ENCODE measurements at regions not wholly inside any gene's neighbourhood (a gene's known extent, or its start where the extent isn't known, plus 50 kb on each side); places are given as distances from the start of the nearest gene placed in this dataset.

GRCh38 chr7:121515229-121515628 is 119.1 kb upstream of the FAM3C start:
- TF ChIP-seq CTCF (IDR thresholded peaks at IDR 0.05; ENCODE audit: low read length) (no peak), EZH2phosphoT487 (IDR thresholded peaks at IDR 0.05; ENCODE audit: low read length) (no peak), EZH2 (optimal IDR thresholded peaks at IDR 0.05; ENCODE audit: low read depth, low read length) (no peak)

Data from MM.1S (cell line).